GM04504 (cell line): ENCODE measurements at regions not wholly inside any gene's neighbourhood (a gene's known extent, or its start where the extent isn't known, plus 50 kb on each side); places are given as distances from the start of the nearest gene placed in this dataset.

Experiments used
- DNase-seq: peaks from one replicate; pipeline ENCODE4 v3.0.0-alpha.2; 2012; ENCODE audit warnings: low read depth

DNA sequence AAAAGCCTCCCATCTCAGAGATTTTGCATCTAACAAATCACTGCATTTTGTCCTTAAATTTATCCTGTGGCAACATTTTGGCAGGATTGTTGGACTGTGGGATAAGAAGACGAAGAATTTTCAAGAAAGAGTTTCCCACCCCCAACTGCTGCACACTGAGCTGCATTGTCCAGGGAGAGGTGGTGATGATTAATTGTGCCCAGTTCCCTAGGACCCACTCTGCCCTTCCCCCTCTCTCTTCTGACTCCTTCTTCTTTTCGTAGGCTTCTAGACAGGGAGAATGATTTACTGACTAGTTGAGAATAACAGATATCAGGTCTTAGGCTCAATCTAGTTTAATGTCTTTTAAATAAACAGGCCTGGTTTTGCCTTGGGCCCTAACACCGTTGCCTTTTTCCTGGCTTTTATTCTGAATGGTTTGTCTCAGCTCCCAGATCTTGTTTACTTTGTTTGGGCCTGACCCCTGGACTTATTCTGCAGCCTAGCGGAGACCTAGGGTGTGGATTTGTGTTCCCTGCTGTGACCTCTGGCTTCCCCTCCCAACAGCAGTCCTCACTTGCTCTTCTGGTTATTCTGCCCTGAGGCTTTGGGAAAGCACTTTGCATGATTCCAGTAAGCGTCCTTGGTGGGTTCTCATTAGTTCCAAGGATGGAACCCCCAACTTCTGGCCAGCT lies 233.3 kb downstream of the INSIG2 start:
- no peak for DNase-seq

DNA sequence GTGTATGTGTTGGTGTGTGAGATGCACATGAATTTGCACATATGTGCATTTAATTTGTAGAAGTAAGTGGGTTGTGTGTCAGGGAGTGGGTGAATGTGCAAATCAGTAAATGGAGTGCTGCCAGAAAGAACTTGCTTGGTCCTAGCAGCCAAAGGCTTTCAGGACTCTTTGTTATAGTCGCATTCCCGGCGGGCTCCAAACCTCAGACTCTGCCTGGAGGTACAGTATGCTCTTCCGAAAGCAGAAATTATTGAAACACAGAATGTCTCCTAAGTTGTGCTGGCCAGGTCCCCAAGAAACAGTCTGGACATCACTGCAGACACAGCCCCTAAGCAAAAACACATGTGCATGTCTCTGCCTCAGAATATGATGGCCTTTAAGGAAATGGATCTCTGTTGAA lies 232.4 kb downstream of the INSIG2 start:
- no peak for DNase-seq

DNA sequence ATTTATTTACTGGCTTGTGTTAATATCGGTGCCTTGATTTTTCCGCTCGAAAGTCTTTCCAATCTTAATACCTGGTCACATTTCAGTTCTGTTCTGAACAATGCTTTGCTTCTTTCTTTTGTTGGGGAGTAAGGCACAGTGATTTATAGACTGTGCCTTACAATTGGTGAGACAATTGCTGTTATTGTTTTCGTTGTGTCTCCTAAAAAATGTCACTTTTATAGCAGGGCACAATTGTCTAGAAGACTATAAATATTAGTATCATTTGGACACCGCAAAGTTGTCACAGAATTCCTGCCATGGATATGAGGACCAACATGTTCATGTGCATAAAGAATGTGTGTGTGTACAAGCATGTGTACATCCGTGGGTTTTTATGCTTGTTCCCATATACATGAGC lies 231.9 kb downstream of the INSIG2 start:
- DNase-seq: no peak

DNA sequence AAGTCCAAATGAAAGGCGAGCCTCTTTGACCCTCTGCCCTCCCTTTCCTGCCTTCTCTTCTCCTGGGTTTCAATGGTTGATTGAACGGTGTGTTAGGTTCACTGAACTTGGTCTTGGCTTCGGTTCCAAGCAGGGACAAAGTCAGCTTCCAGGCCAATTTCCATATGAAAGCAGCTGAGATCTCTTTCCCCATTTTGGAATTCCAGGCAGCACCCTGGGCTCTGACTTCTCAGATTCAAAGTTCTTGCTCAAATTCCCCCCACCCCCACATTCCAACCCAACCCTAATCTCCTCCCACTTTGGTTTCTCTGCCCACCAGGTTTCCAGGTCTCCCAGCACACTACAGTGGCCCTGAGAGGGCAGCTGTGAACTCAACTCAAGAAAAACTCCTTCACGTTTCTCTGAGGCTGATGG lies 231.0 kb downstream of the INSIG2 start:
- DNase-seq: no peak

DNA sequence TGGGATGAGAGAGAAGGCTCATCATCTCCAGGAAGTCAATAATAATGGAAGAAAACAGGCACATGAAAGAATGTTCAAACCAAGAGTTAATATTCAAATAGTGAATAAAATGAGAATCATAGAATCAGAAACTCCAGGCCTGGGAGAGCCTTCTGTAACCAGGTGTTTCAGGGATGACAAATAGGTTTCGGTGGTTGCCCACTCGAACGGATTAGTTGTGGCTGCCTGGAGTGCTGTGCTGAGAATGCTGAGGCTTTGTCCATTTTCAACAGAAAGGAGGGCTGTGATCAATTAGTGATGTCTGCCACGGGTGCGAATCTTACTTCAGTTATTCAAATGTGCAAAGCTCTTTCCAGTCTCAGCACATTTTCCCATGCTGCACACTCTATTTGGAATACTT lies 227.3 kb downstream of the INSIG2 start:
- no peak for DNase-seq

DNA sequence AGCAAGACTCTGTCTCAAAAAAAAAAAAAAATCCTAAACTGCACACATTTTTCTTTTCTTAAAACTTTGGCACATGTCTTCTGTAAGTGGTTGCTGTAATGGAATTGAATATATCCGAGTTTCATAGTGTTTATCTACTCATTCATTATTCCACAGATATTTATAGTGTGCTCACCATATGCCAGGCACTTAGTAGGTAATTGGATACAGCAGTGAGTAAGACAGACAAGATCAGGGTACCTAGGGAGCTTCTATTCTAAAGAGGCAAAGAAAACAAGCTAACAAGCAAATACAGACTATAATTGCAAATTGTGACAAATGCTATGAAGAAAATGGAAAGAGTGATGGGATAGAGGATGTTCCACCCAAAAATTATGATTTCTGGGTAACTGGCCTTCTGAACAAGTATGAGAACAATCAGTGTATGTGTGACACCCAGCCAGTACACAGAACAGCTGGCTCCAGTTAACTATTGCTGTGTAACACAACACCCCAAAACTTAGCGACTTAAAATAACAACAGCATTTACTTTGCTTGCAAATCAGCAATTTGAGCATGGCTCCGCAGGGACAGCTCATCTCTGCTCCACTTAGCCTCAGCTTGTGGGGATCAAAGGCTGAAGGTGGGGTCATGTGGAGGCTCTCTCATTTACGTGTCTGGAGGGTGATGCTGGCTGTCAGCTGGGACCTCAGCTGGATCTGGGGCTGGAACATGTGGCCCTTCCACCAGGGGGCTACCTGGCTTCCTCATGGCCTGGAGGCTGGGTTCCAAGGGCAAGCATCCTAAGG lies 224.9 kb downstream of the INSIG2 start:
- DNase-seq: no peak

DNA sequence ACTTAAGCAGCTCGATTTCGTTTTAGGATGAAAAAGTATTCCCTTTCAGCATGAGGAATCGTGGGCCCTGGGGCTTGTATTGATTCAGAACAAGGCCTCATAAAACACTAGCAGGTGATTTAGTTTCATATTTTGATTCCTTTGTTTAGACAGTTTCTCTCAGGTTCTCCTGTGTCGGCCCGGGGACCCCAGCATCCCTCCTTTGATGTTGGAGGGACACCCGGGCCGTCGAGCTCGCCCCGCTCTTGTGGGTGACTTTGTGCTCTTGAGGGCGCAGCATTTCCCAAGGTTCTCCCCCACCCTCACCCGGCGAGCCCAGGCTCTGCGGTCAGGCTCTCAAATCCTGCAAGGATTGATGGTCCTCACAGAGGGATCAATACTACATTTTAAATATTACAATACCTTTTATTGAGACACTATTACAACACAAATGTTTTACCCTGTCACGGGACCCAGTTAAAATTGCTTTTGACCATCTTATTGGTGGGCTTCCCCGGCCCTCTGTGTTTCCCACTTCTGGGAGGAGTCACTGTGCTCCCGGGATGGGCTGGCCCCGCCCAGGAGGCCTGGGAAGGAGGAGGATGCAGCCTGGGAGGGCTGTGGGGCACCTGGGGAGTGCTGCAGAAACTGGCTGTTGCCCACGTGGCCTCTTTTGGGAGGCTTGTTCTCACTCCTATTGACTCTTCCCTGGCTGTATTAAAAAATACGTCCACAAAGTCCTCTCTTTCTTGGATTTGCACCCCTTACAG lies 222.6 kb downstream of the INSIG2 start:
- no peak for DNase-seq

DNA sequence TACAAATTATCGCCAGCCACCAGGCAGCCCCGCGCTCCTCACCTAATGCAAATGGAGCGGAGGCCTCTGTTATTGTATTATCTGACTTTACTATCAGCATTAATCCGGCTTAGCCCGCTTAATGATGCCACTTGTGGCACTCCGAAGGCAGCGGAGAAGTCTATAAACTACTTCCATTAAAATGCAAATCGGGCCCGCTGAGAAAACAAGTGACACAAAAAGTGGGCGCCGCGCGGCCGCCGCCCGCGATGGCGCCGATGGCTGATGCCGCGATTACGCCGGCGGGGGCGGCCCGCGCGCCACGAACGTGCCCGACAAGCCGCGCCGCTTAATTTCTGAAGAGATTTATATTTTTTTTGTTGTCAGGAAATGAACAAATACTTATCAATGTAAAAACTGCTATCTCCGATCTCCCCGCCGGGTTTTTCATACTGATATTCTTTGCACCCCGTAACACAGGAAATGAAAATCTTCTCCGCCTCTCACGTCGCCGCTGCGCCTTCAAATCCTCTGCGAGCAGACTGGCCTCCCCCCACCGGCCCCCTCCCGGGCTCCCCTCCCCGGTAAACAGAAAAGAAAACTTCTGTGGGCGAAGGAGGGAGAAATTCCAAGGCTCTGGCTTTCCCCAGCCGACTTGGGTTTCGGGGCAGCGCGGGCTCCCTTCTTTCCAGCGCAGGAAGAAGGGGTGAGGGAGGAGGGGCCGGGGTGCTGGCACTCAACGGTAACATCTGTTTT lies 221.8 kb downstream of the INSIG2 start:
- no peak for DNase-seq

DNA sequence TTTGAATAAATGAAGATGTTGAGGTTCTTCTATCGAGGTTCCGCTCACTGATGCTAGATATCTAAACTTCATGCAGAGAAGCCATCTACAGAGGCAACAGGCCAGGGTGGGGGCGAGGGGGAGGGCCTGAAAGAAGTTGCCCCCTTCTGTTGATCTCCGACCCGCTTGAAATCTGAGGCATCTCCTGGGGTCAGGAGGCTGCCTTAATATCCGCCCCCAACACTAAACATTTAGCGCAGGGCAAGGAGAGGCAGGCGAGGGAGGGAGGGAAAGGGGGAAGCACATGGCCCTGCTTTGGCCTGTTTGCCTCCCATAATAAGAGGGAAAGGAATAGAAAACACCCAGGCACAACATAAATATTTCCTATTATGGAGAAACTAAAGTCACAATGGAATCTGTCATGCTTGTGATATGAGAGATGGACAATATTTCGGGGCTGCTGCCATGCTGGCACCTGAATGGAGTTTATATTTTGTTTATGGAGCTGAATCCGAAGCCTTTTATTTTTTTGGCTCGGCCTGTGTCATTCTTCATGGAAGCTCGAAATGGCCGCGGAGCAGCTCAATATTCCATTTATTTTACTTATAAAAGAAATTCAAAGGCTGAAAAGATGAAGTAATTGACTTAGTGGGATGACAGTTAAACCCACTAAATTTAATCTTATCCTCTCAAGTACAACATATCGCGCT lies 221.1 kb downstream of the INSIG2 start:
- DNase-seq: no peak

DNA sequence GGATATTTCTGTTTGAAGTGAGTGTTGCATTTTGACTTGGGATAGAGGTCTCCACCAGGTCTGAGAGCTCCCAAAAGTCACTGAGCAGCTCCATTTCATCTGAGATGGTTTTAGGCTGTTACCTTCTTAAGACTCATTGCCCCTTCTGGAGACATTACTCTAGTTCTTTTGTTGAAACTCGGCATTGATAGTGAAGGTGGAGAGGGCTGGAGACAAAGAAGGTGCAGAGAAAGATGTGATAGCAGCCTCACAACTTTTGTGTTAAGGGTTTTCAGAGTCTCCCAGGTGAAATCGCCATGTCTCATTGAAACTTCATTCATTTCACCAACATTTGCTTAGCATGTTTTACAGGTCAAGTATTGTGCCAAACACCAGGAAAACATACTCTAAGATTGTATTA lies 219.6 kb downstream of the INSIG2 start:
- no peak for DNase-seq

DNA sequence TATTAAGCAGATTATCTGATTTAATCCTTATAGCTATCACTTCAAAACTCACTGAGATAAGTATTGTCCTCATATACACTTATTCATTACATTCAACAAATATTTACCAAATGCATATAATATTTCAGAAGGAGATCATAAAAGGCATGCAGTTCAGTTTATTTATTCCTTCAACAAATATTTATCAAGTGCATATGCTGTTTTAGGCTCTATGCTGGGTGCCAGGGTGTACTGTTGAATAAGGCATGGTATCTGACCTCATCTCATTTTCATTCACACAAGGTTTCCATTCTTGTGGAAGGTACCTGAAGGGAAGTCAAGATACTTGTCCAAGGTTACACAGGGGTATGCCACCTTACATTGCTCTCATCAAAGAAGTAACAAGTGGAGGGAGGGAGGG lies 213.0 kb downstream of the INSIG2 start:
- DNase-seq: no peak

DNA sequence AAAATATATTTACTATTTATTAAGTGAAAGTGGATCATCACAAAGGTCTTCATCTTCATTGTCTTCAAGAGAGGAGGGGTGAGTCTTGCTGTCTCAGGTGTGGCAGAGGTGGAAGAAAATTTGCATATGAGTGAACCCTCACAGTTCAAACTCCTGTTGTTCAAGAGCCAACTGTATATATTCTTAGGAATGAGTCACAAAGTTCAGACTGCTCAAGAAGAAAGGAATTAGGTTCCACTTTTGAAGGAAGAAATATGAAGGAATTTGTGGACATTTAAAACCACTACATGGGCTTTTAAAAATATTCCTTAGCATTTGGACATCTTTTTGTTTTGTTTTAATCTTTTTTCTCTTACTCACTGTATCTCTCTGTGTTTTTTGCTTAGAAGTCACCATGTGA lies 212.6 kb downstream of the INSIG2 start:
- DNase-seq: no peak

DNA sequence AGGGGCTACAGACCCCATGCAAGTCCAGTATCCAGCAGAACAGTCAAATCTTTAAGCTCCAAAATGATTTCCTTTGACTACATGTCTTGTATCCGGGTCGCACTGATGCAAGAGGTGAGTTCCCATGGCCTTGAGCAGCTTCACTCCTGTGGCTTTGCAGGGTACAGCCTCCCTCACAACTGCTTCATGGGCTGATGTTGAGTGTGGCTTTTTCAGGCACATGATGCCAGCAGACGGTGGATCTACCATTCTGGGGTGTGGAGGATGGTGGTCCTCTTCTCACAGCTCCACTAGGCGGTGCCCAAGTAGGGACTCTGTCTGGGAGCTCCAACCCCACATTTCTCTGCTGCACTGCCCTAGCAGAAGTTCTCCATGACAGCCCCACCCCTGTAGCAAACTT lies 208.4 kb downstream of the INSIG2 start:
- DNase-seq: no peak

DNA sequence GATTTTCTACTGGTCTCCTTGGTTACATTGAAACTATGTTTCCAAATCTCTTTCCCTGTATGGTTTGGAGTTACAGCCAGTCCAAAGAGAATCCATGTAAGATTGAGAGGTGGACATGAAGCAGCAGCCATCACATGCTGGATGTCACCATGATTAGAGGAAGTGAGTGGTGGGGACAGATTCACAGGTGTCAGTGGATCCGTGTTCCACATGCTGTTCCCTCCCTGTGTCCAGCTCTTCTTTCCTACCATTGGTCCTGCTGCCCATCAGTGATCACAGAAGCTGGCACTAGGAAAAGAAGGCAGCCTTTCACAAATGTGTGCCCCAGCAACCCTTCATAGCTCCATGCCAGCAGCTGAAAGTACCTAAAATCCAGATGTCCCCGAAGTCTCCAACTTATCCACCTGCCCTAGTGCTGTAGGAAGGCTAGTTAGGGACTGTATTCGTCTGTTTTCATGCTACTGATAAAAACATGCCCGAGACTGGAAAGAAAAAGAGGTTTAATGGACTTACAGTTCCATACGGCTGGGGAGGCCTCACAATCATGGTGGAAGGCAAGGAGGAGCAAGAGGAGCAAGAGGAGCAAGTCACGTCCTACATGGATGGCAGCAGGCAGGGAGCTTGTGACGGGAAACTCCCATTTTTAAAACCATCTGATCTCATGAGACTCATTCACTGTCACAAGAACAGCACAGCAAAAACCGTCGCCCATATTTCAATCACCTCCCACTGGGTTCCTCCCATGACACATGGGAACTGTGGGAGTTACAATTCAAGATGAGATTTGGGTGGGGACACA lies 207.5 kb downstream of the INSIG2 start:
- no peak for DNase-seq

DNA sequence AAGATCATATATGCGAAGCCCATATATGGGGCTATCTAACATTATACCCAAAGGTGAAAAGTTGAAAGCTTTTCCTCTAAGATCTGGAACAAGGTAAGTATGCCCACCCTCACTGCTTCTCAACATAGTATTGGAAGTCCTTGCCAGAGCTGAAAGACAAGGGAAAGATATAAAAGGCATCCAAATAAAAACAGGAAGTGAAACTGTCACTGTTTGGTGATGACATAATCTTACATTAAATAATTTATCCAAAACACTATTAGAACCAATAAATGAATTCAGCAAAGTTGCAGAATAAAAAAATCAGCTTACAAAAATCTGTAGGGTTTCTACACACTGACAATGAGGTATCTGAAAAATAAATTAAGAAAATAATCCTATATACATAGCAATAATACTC lies 205.8 kb downstream of the INSIG2 start:
- no peak for DNase-seq

DNA sequence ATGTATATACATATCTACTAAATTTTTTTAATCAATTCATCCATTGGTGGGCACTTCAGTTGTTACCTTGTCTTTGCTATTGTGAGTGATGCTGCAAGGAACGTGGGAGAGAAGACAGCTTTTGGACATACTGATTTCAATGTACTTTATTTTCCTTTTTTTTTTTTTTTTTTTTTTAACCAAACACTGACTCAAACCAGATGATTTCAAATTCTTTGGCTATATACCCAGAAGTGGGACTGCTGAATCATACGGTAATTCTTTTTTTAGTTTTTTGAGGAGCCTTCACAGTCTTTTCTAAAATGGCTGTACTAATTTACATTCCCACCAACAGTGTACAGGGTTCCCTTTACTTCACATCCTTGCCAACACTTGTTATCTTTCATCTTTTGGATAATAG lies 204.7 kb downstream of the INSIG2 start:
- no peak for DNase-seq

DNA sequence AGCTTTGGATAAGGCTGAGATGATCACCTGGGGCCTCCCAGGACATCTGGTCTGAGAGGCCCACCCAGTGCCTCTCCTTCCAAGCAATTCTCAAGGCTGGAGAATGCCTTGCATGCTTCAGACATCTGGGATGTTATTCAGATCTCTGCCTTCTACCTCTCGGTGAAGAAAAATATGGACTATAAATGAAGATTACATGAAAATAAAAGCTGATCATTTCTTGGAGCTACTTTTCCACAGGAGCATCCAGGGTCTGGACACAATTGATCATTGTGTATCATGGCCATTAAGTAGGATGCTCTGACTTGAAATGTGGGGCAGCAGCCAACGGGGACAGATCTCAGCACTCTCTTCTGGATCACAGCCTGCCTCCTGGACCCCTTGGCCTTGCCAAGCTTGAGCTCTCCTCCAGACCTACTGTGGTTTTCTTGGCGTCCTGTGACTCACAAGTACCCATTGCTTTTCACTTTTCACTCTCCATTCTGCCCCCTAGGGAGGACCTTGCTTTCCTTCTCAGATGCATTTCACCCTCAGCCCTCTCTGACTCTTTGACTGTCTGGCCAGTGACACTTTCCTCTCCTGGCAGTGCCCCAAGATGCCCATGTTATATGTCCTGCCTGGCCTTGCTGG lies 203.1 kb downstream of the INSIG2 start:
- no peak for DNase-seq

DNA sequence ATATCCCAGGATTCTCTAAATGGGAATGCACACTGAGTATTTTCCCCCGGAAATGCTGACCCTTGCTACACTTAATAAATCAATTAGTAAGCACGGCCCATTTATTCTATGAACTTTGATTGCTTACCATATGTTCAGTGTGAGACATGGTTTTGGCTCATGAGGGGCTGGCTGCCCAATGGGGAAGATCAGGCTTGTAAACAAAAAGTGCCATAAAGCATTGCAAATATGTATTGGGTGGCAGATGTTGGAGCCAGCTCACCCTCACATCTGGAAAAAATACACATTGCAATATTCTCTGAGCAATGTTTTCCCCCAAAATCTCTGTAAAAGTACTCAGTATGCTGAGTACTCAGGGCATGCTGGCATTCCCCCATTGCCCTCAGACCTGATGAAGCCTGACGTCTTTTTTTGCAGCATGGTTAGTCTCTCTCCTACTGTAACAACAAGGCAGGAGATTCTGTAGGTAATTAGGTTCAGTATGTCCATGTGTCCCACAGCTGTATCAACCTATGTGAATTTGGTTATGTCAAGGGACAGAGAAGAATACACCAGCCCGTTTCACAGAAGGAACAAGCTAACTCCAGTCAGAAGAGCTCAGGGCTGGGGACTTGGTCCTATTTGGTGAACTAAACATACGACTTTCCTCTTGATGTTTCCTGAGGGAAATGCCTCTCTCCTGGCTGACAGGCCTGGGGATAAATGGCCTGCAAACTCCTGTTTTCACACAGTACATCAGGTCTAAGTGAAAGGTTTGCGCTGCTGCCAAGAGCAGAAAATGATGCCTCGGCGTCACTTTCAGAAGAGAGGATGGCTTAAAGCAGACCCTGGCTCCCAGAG lies 202.4 kb downstream of the INSIG2 start:
- DNase-seq: no peak

DNA sequence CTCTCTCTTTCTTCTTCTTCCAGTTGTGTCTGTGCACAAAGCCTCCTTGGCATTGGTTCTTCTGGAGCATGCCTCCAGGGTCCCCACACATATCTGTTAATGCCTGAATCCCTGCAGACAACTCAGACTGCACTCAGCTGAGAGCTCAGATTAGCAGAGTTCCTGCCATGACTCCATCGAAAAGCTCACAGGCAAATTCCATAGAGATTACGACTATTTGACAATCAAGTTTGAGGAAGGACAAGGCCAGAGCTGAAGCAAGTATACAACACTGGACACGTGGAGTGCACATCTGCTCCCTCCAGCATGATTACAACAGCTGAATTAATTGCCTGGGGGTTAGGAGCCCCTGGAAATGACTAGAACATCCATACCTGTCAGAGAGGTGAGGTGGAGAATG lies 190.7 kb downstream of the INSIG2 start:
- no peak for DNase-seq

DNA sequence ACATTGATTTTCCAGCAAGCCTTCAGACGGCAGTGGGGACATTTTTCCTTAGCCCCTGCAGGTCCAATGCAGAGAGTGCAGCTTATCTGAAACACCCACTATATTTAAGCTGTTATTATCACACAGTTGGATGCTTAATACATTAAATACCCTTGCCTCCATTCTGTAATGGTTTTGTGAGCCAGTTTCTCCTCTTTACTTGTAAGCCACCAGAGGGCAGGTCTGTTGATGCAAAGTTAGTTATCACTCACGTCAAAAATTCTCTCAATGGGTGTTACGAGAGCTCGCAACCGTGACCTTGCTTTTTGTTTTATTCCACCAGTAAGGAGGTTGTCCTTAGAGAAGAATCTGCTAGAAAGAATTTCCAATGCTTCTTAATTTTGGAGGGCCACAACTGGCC lies 189.8 kb downstream of the INSIG2 start:
- DNase-seq: no peak
